GM23338 (cell line): ENCODE measurements at regions not wholly inside any gene's neighbourhood (a gene's known extent, or its start where the extent isn't known, plus 50 kb on each side); places are given as distances from the start of the nearest gene placed in this dataset.

Experiments
- ATAC-seq: fragments of 200-7000 bp; cut with Tn5 transposase; 3 replicates; pipeline ENCODE4 v1.9.1; 2020
- DNase-seq: peaks from one replicate; pipeline ENCODE4 v3.0.0-alpha.2; 2015; ENCODE audit warnings: low spot score
- H2AFZ ChIP-seq: fragments of 200-600 bp; sonication (generic); 2 replicates; pipeline ENCODE4 v1.8.0; 2016; ENCODE audit warnings: antibody characterized with exemption, mild to moderate bottlenecking, moderate library complexity
- H3F3A ChIP-seq: fragments of 200-600 bp; sonication (generic); replicated peaks from 2 replicates; pipeline ENCODE4 v1.8.0; 2017; ENCODE audit warnings: antibody characterized with exemption, mixed run types, low read depth
- H3K27ac ChIP-seq: fragments of 200-600 bp; sonication (generic); 2 replicates; pipeline ENCODE4 v1.6.1; 2016; ENCODE audit warnings: low read depth
- H3K27me3 ChIP-seq: fragments of 200-600 bp; sonication (generic); 2 replicates; pipeline ENCODE4 v1.8.0; 2016; ENCODE audit warnings: mild to moderate bottlenecking, mixed run types, moderate library complexity; ENCODE audit not compliant: insufficient read depth
- H3K36me3 ChIP-seq: fragments of 200-600 bp; sonication (generic); 2 replicates; pipeline ENCODE4 v1.8.0; 2016; ENCODE audit warnings: mild to moderate bottlenecking; ENCODE audit not compliant: insufficient read depth
- H3K4me1 ChIP-seq: fragments of 200-600 bp; sonication (generic); 2 replicates; pipeline ENCODE4 v1.8.0; 2016; ENCODE audit warnings: mild to moderate bottlenecking, moderate library complexity; ENCODE audit not compliant: insufficient read depth
- H3K4me2 ChIP-seq: fragments of 200-600 bp; sonication (generic); 2 replicates; pipeline ENCODE4 v1.7.1; 2017; ENCODE audit warnings: mixed run types
- H3K4me3 ChIP-seq: fragments of 200-600 bp; sonication (generic); 2 replicates; pipeline ENCODE4 v1.6.1; 2016; ENCODE audit warnings: mixed run types
- H3K79me2 ChIP-seq: fragments of 200-600 bp; sonication (generic); replicated peaks from 2 replicates; pipeline ENCODE4 v1.8.0; 2017; ENCODE audit warnings: mild to moderate bottlenecking; ENCODE audit not compliant: insufficient read depth
- H3K9me2 ChIP-seq: fragments of 200-600 bp; sonication (generic); 2 replicates; pipeline ENCODE4 v1.8.0; 2017; ENCODE audit not compliant: insufficient read depth
- H4K20me1 ChIP-seq: fragments of 200-600 bp; sonication (generic); replicated peaks from 2 replicates; pipeline ENCODE4 v1.8.0; 2017; ENCODE audit warnings: mild to moderate bottlenecking; ENCODE audit not compliant: insufficient read depth
- H3K27ac Mint-ChIP-seq: 2 replicates; pipeline ENCODE4 v1.8.0; 2020; ENCODE audit warnings: inconsistent platforms, mild to moderate bottlenecking, moderate library complexity, mixed read lengths
- H3K27me3 Mint-ChIP-seq: 3 replicates; pipeline ENCODE4 v1.8.0; 2022; ENCODE audit warnings: low read depth, mild to moderate bottlenecking, moderate library complexity, mixed read lengths, inconsistent platforms; ENCODE audit not compliant: insufficient read depth, poor library complexity
- H3K36me3 Mint-ChIP-seq: 3 replicates; pipeline ENCODE4 v1.8.0; 2021; ENCODE audit warnings: low read depth, mild to moderate bottlenecking, inconsistent platforms, moderate library complexity, mixed read lengths
- H3K4me1 Mint-ChIP-seq: 3 replicates; pipeline ENCODE4 v1.8.0; 2020; ENCODE audit warnings: mild to moderate bottlenecking, inconsistent platforms, mixed read lengths
- H3K4me3 Mint-ChIP-seq: 3 replicates; pipeline ENCODE4 v1.8.0; 2021; ENCODE audit warnings: moderate library complexity, mild to moderate bottlenecking, inconsistent platforms, mixed read lengths
- H3K9me3 Mint-ChIP-seq: 3 replicates; pipeline ENCODE4 v1.8.0; 2020; ENCODE audit warnings: moderate library complexity, mild to moderate bottlenecking, inconsistent platforms, mixed read lengths
- CREB1 ChIP-seq: fragments of 250-450 bp; sonication (Bioruptor Pico); IDR thresholded peaks from 2 replicates; pipeline ENCODE4 v1.5.0; 2020; ENCODE audit warnings: low read depth, mild to moderate bottlenecking, moderate library complexity
- CTCF ChIP-seq, 2 experiments: fragments of 200-600 bp in 1 of 2; sonication (generic) in 1 of 2; conservative IDR thresholded peaks; 2 replicates each; pipeline versions ENCODE4 v1.5.1 to v1.6.1; 2016 to 2017; ENCODE audit warnings: antibody characterized with exemption in 2 of 2, low read depth in 2 of 2, mild to moderate bottlenecking in 2 of 2, moderate library complexity in 1 of 2
- ETS1 ChIP-seq: IDR thresholded peaks from 2 replicates; pipeline ENCODE4 v1.6.1; 2016; ENCODE audit warnings: antibody characterized with exemption
- EZH2 ChIP-seq: fragments of 200-600 bp; sonication (generic); IDR thresholded peaks from one replicate; pipeline ENCODE4 v1.8.0; 2017; ENCODE audit warnings: antibody characterized with exemption, mild to moderate bottlenecking, low read depth; ENCODE audit not compliant: unreplicated experiment
- EZH2phosphoT487 ChIP-seq: fragments of 200-600 bp; sonication (generic); IDR thresholded peaks from one replicate; pipeline ENCODE4 v1.8.1; 2018; ENCODE audit warnings: antibody characterized with exemption; ENCODE audit not compliant: unreplicated experiment
- JUNB ChIP-seq: IDR thresholded peaks from one replicate; pipeline ENCODE4 v1.6.1; 2016; ENCODE audit warnings: antibody characterized with exemption; ENCODE audit not compliant: unreplicated experiment
- POLR2AphosphoS5 ChIP-seq: IDR thresholded peaks from 2 replicates; pipeline ENCODE4 v1.6.1; 2016; ENCODE audit warnings: antibody characterized with exemption, low read depth
- REST ChIP-seq: IDR thresholded peaks from one replicate; pipeline ENCODE4 v1.6.1; 2018; ENCODE audit warnings: antibody characterized with exemption; ENCODE audit not compliant: unreplicated experiment
- ZNF114 ChIP-seq: fragments of 250-450 bp; sonication (Bioruptor Pico); IDR thresholded peaks from 2 replicates; pipeline ENCODE4 v1.5.0; 2020; ENCODE audit warnings: mild to moderate bottlenecking, moderate library complexity
- ZNF331 ChIP-seq: fragments of 250-450 bp; sonication (Bioruptor Pico); IDR thresholded peaks from 2 replicates; pipeline ENCODE4 v1.5.0; 2020; ENCODE audit warnings: low read depth, mild to moderate bottlenecking, moderate library complexity
- ZNF462 ChIP-seq: fragments of 250-450 bp; sonication (Bioruptor Pico); IDR thresholded peaks from 2 replicates; pipeline ENCODE4 v1.5.0; 2020; ENCODE audit warnings: mild to moderate bottlenecking, moderate library complexity

GRCh38 chr1:8239039-8239305, 78.9 kb upstream of the SLC45A1 start (continued):
- TF ChIP-seq REST = no peak

GRCh38 chr1:8238141-8239038, 79.5 kb upstream of the SLC45A1 start:
- Mint-ChIP-seq H3K4me1 (peaks cover 29% of the 10 kb centered on the region), H3K4me3 (no peak overlapping the region), H3K9me3 (0 out of 3 replicates have a peak, but pooled peaks cover 2% of the 10 kb centered on the region), H3K27ac (no peak overlapping the region), H3K27me3 (peaks cover 19% of the 10 kb centered on the region), H3K36me3 (no peaks in the 10 kb centered on the region)
- no peak overlapping the region for H3K4me3 ChIP-seq
- H3K79me2 ChIP-seq = no peaks in the 10 kb centered on the region
- H4K20me1 ChIP-seq = no peaks in the 10 kb centered on the region
- ATAC-seq (peak; percentile 40), DNase-seq (peak; percentile 28)
- H3K27ac ChIP-seq = peak overlapping the region; percentile 79; the same call in 1 of the 2 replicates
- H3K36me3 ChIP-seq = no peaks in the 10 kb centered on the region
- no peaks in the 10 kb centered on the region for H3K27me3 ChIP-seq
- peak overlapping the region; percentile 61 for H3K4me2 ChIP-seq
- H2AFZ ChIP-seq = peak overlapping the region; percentile 91
- H3F3A ChIP-seq = 0 out of 2 replicates have a peak, but pooled peaks cover 2% of the 10 kb centered on the region
- peaks cover 26% of the 10 kb centered on the region for H3K4me1 ChIP-seq
- no peaks in the 10 kb centered on the region for H3K9me2 ChIP-seq
- no peak for TF ChIP-seq ZNF114
- TF ChIP-seq EZH2 = no peak
- no peak for TF ChIP-seq CTCF (conservative IDR thresholded peaks at IDR 0.05; ENCODE audit: low read depth in 2 of 2)
- no peak for TF ChIP-seq JUNB
- TF ChIP-seq POLR2AphosphoS5 = no peak
- no peak for TF ChIP-seq EZH2phosphoT487
- TF ChIP-seq CREB1 = no peak
- TF ChIP-seq ZNF331 (CRISPR knock-in tag) = no peak
- no peak for TF ChIP-seq ETS1
- no peak for TF ChIP-seq ZNF462 (CRISPR knock-in tag)
